IPS DF 19.7 (cell line): ENCODE measurements at regions not wholly inside any gene's neighbourhood (a gene's known extent, or its start where the extent isn't known, plus 50 kb on each side); places are given as distances from the start of the nearest gene placed in this dataset.
A peak's percentile ranks its signal among the peaks of the same experiment; 100 is the strongest.
"Not testable (repeated sequence)": the region's sequence is repeated elsewhere in the genome, so short reads cannot be mapped to it uniquely, and the experiment has no call there.

Experiments used
- DNase-seq: peaks from one replicate; pipeline ENCODE4 v3.0.0-alpha.2; 2013; ENCODE audit warnings: low read depth, low spot score

DNA sequence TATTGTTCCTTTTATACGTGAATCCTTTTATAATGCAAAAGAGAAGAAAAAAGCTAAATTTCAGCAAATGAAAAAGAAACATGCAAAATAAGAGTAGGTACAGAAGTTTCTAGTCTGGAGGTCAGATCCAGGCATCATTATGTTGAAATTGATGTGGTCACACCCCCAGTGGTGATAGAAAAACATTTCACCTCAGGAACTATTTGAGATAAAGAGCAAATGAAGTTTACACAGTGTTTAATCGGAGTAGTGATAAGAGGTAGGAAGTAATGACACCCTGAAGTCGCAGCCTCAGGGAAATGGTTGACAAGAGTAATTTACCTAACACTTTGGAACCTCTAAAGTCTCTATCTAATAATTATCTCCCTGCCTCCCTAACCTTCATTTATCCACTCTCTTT lies 536.0 kb upstream of the STEAP1 start:
- DNase-seq = no peak

DNA sequence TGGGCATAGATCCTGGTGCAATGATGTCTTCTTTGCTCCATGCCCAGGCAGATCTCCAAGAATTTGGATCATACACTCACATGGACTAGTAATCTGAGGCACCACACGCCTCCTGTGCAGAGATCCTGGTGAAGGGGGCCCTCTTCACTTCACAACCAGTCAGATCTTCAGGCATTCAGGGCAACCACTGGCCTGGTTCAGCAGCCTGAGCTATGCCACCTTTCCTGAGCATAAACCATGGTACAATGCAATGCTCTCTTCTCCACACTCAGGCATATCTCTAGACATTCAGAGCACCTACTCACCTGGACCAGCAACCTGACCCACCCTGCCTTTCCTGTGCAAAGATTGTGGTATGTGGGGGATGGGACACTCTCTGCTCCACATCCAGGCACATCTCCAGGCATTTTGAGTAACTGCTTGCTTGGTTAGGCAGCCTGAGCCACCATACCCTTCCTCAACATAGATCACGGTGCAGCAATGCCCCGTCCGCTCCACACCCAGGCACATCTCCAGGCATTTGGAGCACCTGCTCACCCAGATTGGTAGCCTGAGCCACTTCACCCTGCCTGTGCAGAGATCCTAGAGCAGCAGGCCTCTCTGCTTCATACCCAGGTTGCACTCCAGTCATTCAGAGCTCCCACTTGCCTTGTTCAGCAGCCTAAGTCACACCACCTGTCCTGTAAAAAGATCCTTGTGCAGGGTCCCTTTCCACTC lies 532.2 kb upstream of the STEAP1 start:
- DNase-seq = no peak

DNA sequence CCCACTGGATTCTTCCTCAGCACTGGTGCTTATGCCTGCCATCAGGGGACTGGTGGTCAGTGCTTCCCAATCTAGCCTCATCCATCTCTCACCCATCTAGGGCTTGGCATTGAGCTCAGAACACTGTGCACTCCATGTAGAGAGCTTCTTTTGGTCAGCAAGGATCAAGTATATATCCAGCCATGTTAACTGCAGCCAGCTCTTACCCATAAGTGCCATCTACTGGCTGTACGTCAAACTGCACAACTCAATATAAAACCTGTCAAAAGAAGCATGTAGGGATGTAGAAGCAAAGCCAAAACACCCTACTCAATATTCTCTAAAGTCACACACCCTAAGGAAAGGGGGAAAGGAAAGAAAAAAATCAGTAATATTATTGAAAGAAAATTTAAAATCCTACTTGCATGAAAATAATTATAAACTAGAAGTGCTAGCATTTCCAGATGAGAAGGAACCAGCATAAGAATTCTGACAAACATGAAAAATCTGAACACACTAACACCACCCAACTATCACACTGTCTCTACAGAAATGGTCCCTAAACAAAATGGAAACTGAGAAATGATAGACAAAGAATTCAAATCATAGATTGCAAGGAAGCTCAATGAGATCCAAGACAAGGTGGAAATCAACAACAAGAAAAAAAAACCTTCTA lies 531.1 kb upstream of the STEAP1 start:
- peak; percentile 15 for DNase-seq

DNA sequence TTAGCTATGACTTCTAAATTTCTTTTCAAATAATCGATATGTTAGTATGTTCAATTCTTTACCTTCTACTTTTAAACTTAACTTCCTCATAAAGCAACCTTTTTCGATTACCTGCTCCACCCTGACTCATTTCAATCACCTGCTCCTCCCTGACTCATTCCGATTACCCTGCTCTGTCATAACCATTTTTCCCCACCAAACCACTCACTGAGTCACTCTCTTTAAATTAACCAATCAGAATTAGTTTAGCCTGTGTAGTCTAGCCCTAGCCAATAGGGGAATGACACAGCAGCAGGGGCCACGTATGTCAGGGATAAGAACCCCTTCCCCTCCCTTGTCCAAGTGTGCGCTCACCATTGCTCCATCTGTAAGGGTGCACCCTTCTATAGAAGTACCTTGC lies 530.1 kb upstream of the STEAP1 start:
- DNase-seq = not testable (repeated sequence)

DNA sequence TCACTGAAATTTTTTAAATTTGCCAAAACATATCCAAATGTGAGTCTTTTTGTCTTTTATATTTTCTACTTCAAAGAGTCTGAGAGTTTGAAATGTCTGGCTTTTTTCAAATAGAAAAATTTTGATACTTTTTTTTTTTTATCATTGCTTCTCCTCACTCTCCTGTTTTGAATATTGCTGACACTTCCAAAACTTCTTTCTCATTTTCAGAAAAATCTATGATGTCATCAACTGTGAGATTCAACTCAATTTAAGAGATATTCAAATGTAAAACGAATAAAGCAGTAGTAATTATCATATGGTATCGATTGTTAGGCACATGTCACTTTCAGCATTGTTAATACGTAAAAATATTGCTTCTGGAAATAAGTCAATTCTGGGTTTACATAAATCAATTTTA lies 505.8 kb upstream of the STEAP1 start:
- no peak for DNase-seq

DNA sequence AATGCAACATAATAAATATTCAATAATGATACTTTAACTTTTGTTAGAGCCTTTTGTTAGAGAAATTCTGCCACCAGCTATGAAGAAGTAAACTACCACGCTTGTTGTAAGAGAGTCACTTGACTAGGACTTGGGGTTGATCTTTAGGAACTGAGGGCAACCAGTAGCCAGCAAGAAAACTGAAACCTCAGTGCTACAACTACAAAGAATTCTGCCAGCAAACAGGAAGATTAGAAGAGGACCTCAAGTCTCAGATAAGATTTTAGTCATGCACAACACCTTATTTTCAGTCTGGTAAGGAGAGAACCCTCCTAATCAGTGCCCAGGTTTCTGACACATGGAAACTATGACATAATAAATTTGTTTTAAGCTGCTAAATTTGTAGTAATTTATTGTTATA lies 498.3 kb upstream of the STEAP1 start:
- DNase-seq = no peak

DNA sequence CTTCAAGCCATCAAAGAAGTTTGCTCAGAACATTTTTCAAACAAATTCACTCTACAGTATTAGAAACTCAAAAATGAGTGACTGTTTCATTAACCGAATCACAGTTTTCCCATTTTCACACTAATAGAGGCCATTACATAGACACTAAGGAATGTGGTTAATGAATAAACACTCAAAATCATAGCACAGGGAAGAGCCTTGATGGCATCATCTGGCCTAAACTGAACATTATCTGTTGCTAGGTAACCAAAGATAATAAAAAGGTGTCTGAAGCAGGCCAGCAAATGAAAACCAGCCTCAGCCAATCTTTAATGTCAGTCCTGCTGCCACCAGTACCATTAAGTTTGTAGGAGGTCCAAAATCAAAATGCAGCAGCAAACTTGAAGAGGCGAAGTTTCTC lies 492.4 kb upstream of the STEAP1 start:
- DNase-seq = no peak

DNA sequence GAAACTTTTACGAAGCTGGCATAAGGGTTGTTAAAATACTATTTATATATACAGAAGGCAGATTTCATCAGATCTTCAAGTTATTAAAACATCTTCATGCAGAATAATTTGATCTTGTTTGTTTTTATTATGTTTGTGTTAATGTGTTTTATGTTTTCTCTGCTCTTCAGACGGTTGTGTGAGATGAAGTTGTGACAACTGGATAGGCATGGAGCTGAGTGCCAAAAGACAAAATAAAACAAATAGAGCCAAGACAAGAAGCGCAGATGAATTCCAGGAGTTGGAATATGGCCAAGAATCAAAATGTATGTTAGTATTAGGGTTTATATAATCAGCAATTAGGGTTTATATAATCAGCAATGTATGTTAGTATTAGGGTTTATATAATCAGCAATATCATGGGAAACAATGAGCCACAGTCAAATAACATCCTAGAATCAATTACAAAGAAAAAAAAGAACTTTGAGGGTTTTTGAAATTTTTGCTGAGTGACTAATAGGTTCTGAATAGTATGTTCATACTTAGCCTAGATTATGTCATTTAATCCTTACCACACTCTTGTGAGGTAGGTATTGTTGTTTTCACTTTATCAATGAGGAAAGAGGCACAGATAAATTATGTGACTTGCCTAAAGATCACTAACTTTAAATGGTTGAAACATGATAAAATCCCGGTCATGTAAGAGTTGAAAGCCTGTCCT lies 488.0 kb upstream of the STEAP1 start:
- no peak for DNase-seq

DNA sequence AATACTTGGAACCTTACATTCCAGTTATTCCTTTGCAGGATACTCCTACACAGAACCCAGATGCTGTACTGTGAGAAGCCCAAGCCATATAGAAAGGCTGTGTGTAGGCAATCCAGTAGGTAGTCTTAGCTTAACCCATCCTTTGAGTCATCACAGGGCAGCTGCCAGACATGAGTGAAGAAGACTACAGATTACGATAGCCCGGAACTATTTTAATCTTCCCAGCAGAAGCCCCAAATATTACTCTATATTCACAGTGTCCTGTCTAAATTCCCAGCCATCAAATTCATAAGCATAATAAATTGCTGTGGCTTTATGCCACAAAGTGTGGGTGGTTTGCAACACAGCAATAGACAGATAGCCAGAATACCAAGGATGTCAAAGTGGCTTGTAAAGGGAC lies 474.1 kb upstream of the STEAP1 start:
- DNase-seq = no peak

DNA sequence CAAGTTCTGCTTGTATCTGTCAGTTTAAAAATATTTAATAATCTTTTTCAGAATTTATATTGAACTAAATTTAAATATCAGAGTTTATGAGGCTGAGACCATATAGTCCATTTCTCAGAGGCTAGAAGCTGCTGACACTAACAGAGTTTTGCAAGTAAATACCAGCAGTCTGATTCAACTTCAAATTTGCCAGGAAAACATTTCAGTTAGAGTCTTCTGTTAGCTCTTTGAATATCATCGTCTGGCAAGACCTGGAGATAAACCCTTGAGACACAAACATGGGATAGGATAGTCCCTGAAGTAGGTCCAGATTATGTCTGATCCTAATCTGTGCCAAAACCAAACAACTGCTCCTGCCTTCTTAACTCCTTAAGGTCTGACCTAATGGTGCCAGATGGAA lies 472.8 kb upstream of the STEAP1 start:
- no peak for DNase-seq

DNA sequence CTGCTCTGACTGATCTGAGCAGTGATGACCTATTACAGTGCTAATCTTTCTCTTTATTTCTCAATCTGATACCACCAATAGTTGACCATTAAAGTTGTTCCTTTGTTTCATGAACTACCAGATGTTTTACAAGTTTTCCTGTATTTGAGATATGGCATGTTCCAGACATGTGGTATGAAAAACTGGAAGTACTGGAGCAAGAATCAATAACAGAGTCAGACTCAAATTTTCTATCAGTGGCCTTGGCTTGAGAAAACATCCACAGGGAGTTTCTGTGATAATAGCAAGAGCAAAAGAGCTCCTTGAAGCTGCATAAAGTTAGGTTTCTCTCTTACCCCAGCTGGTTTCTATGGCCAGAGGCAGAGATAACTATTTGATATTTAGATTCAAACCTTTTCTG lies 469.0 kb upstream of the STEAP1 start:
- DNase-seq = no peak

DNA sequence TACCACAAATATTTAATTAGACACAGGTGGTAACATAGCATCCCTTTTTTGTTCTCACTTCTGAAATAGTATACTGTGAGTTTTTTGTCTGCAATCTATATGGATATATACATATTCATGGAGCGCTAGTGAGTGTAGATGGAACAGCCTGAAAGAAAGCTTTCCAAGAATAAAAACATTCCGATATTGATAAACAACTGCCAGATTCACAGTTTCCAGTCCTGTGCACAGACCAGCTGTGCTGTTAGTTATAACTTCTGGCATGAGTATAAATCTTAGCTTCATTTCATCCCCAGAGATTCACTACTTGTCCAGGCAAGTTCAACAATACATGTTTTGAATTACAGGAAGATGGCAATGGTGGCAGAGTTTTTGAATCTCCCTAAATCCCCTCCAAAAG lies 467.1 kb upstream of the STEAP1 start:
- no peak for DNase-seq

DNA sequence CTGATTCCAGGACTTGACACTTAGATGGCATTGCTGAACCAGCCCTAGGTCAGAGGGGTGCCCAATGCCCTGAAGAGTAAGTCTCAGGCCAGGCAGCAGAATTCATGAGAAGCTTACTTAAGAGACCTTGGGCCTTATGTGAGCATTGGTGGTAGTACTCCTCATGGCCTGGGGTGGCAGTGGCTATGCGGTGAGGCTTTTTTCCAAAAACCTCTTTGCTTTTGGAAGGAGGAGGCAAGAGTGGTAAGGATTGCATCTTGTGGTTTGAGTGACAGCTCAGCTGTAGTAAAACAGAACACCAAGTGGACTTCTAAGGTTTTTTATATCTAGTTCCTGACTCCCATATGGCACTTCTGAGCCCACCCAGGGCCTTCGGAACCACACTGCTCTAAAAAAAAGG lies 459.0 kb upstream of the STEAP1 start:
- DNase-seq = no peak

DNA sequence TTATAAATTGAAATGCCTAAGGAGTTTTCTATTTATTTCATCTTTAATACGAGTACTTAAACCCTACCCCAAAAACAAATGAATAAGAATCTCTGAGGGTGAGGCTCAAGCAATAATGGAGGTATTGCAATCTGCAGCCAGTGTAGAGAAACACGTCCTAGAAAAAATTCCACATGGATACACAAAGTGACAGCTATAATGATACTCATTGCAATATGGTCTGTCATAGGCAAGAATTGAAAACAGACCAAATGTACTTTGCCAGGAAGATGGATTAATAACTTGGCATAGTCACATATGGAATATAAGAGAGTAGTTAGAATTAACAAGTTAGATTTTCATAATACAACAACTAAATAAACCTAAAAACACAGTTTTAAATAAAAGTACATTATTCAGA lies 440.1 kb upstream of the STEAP1 start:
- no peak for DNase-seq

DNA sequence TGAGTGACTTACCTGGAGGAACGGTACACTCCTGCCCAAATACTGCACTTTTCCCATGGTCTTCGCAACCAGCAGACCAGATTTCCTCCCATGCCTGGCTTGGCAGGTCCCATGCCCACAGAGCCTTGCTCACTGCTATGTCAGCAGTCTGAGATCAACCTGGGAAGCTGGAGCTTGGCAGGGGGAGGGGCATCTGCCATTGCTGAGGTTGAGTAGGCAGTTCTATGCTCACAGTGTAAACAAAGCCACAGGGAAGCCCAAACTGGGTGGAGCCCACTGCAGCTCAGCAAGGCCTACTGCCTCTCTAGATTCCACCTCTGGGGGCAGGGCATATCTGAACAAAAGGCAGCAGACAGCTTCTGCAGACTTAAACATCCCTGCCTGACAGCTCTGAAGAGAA lies 435.3 kb upstream of the STEAP1 start:
- DNase-seq = peak; percentile 7

DNA sequence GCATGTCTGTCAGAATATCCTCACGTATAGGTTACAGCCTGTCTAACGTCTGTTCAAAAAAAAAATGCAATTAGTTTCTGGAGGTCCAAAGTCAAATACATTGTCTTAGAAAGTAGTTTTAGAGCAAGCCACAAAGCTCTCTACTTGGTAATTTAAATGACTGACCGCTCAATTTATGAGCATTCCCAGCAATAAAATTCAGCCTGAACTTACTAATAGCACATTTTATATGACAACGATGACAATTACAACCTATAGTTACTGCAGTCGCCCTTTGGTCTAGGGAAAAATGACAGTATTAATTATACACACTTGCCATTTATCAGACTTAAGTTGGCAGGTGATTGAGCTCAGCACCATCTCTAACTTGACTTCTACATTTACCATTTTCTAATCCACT lies 425.8 kb upstream of the STEAP1 start:
- no peak for DNase-seq

DNA sequence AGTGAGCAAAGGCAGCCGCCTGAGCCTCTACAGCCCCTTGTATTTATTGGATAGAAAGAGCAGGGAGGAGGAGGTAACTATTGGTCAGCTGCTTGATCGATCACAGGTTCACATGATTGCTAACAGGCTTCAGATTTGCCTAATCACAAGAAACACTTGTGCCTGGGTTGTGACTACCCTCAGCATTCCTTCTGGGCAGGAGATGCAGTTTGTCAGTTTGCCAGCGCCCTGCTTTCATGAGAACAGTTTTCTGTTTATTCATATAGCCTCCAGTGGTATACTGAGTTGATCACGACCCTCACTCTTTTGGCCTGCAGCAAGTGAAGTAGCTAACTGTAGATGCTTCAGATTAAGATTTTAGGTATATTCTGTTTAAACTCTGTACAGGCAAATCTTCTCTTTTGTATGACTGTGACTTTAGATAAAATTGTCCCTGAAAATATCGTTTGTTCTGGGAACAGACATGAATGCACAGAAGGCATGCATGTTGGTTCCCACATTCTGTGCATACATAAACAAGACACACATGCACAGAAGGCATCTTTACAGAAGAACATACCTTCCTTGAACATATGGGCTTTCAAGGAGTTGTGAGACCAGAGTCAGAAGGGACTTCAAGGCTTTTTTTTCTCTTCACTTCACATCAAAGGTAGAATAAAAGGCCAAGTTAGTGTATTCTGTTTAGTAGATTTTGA lies 422.4 kb upstream of the STEAP1 start:
- DNase-seq = no peak

DNA sequence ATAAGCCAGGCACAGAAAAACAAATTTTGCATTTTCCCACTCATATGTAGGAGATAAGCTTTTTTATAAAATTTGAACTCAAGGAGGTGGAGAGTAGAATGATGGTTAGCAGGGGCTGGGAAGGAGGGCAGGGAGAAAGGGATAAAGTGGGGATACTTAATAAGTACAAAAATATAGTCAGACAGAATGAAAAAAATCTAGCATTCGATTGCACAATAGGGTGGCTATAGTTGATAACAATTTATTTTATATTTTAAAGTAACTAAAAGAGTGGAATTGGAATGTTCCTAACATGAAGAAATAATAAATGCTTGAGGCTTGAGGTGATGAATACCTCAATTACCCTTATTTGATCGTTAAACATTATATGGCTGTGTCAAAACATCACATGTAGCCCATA lies 415.7 kb upstream of the STEAP1 start:
- DNase-seq = no peak

DNA sequence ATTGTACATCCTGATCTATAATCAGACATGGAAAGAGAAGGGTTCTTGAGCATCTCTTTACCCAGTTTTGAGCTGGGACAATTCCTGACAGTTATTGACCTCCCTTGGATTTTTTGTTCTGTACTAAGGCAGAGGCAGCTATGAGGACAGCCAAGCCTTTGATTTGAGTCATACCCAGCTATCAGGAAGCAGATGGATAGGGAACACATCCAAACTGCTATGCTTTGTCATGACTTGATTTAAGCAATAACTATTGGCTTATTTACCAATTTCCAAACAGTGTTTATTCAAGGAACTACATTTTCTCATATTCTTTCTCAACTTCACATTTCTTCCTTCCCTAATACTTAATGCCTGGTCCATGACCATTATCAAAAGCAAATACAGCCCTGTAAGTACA lies 396.4 kb upstream of the STEAP1 start:
- no peak for DNase-seq

DNA sequence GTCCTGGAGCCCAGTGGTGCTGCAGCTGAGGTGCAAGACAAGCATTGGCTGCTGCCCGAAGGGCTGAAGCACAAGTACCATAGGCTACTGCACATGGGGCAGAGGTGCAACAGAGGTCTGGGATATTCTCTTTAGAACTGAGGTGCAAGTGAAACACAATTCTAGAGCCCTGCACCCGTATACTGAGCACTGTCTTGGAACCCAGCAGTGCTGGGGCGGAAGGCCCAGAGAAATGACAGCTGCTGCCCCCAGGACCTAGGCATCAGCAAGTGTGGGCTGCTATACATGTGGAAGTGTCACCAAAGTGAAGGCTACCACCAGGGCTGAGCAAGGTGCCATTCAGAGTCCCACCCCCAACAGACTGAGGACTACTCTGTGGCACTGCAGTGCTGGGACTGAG lies 393.6 kb upstream of the STEAP1 start:
- DNase-seq = no peak

DNA sequence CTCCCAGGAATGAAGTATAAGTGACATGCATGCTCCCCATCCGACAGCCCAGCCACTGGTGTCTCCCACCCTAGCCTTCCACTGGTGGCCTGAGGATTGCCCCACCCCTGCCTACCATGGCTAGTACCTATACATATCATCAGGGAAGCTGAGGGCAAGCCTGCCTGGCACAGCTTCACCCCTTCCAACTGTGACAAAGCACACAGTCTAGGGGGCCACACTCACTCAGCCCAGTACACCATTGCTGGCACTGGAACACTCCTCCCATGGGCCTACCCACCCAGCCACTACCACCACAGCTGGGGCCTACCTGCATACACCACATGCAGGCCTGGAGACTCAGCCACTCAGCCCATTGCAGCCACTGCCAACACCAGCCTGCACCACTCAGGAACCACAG lies 393.1 kb upstream of the STEAP1 start:
- no peak for DNase-seq

DNA sequence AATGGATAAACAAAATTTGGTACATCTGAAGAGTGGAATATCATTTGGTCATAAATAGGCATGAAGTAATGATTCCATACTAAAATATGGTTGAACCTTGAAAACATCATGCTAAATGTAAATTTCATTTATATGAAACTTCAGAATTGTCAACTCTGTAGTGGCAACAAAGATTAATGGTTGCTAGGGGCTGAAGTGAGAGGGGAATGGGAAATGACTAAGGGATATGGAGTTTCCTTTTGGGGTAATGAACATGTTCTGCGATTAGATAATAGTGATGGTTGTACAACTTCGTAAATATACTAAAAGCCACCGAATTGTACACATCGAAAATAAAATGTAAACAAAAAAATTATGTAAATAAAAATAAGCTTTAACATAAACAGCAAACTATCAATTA lies 384.1 kb upstream of the STEAP1 start:
- DNase-seq = no peak
